RPMI7951 (cell line): ENCODE measurements at regions not wholly inside any gene's neighbourhood (a gene's known extent, or its start where the extent isn't known, plus 50 kb on each side); places are given as distances from the start of the nearest gene placed in this dataset.
"Not testable (repeated sequence)": the region's sequence is repeated elsewhere in the genome, so short reads cannot be mapped to it uniquely, and the experiment has no call there.

Experiments
- DNase-seq: peaks from one replicate; pipeline ENCODE4 v3.0.0-alpha.2; 2012; ENCODE audit warnings: low read depth

DNA sequence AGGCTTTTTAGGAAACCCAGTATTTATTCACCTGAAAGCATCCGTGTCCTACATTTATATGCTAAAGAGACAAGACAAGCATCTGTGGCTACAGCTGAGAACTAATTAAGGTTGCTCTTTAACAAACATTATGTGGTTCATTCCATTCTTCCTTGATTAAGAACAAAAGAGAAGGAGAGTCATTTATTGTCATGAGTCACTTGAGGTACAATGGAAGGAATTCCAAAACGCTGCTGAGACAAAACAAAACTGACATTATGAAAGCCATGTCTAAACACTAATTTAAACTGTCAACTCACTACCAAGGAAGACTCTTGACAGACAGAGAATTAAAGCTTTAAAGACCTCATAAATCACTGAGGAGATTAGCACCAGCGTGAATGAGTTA lies 214.4 kb downstream of the BMP4 start:
- DNase-seq, result peak; percentile 12

DNA sequence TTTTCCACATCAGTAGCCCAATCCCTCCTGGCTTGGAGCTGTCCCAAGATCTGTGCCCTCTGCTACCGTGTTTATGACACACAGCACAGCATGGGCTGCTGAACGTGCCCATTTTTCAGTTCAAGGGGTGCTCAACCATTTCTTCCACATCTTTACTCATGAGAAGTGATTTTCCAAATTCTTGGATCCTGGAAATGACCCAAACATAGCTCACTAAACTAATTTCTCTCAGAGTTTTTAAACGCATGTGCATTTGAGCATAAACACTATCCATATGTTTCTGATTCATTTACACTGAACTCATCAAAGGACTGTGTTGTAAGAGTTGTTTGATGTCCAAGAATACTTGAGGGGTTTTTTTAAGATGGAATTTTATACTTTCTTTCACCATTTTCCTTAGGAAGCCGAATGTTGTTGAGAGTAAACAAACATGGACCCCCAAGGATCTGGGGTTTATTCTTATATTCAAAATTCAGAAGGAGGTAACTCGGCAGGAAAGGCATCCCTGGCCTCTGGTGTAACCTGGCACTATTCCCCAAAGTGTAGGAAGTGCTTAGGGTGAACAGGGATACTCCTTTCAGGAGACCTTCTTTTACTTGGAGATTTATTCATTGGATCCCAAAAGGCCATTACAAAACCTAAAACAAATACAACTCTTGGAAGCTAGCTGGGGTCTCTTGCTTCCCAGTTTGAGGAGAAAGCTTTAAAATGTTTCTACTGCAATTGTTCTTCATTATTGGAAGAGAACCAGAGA lies 215.0 kb downstream of the BMP4 start:
- peak; percentile 35 for DNase-seq

DNA sequence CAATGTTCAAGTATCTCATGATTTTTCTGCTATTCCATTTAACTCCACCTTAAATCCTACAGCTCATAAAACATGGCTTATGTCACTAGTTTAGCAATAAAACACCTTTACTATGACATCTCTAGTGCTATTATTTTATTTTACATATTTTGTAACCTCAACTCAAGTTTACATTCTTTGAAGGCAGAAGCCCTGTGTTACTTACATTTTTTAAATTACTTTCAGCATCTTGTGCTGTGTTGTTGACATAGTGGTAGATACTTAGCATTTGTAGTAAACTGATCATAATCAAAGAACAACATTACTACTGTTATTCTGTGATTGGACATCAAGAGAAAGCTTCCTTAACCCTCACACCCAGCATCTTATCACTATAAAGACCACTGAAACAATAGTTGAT lies 216.1 kb downstream of the BMP4 start:
- DNase-seq, result no peak

DNA sequence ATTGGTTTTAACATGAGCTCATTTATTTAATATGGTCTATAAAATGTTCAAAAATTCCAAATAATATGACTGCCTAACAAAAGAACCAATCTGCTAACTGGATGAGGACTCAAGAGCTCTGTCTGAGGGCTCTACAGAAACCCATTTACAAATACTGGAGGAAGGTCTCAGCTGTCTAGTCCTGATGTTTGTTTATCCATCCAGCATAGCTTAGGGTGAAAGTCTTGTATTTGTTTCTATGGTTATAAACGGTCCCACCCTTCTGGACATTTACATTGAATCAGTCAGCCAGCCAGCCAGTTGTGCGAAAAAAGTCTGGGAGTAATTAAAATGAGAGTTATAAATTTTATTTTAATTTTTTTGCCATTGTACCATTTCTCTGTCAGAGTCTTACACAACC lies 220.7 kb downstream of the BMP4 start:
- DNase-seq, result no peak

DNA sequence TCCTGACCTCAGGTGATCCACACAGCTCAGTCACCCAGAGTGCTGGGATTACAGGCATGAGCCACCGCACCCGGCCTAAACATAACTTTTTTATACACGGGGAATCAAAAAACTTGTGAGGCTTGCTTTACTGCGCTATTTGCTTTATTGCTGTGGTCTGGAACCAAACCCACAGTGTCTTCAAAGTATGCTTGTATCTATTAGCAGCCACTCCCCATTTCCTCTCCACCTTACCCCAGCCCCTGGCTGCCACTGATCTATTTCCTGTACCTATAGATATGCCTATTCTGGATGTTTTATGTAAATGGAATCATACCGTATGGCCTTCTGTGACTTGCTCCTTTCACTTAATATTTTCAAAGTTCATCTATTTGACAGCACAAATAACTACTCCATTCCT lies 233.4 kb downstream of the BMP4 start:
- no peak for DNase-seq

DNA sequence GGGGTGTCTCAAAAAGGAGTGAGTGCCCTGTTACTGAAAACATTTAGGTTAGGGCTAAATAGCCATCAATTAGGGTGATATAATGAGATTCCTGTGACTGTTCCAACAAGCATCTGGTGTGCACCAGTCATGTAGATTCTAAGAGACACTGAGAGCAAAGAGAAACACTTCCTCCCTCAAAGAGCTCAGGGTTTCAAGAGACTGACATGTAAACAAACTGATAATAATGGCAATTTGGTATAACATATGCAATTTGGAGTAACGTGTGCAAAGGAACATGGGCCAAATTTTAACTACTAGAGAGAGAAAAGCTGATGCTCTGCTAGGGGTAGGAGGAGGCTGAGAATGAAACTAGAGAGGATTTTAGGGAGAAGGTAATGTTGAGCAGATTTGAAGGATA lies 237.1 kb downstream of the BMP4 start:
- no peak for DNase-seq

DNA sequence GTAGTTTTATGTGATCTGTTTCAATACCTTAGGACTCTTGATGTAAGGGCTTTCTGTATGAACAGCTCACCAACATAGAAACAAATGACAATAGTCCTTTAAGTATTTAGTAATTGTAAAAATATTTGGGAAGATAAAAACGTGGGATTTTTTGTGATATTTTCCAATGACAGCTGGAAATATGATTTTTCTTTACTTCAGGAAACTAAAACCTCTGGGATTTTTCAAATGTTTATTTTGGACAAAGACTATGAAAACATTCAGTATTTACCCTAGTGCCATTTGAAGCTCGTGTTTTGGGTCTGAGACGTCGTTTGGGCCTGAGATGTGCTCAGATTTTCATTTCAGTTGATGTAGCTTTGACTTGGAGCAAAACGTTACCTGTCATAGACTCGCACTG lies 240.0 kb downstream of the BMP4 start:
- no peak for DNase-seq

DNA sequence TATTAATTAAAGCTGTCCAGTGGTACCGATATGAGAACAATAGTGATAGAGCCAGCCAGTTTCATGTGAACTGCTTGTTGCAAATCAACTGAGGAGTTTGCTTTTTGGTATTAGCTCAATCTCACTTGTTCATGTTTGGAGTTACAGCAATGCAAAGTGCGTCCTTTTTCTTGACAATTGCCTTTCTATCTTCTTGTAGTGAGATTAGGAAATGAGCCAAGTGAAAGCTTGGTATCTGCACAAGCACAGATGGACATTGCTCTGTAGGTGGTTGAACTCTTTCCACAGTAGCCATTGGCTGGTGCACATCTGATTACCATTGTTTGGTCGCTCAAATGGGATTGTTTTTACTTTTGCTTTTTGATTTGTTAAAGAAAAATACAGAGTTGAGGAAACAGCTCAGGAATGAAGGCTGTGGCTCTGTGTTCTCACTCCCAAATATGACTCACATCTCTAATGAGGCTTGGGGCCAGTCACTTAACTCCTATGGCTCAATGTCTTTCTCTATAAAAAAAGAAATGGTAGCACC lies 241.4 kb downstream of the BMP4 start:
- DNase-seq, result peak; percentile 70

DNA sequence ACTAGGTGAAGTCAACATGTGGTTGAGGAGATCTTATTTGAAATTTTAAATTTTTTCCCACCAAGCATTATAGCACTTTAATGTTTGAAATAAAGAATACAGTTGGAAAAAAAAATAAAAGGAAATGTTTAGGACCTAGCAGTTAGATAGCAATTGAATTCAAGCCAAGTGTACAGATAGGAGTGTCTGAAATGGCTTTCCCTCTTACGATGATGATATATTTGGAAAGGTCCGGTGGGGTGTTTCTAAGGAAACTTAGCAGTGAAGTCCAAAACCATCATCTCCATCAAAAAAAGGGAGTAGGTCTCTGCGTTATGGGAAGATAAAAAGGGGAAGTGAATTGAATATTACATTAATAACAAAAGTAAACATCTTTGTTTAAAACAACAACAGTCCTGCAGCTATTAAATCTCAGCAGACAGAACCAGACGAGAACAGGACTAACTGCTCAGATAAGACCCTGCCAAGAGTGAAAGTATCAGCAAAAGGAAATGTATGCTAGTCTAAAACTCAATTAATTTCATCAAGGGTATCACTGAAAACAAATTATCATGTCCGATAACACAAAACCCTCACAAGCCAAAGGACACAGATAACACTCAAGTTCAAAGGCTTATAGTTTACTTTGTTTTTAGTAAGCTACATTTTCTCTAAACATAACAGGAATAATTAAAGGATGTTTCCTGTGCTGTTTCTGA lies 242.0 kb downstream of the BMP4 start:
- no peak for DNase-seq

DNA sequence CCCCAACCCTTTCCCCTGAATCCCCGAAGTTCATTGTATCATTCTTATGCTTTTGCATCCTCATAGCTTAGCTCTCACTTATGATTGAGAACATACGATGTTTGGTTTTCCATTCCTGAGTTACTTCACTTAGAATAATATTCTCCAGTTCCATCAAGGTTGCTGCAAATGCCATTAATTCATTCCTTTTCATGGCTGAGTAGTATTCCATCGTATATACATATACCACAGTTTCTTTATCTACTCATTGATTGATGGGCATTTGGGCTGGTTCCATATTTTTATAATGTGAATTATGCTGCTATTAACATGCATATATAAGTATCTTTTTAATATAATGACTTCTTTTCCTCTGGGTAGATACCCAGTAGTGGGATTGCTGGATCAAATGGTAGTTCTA lies 243.7 kb downstream of the BMP4 start:
- DNase-seq, result not testable (repeated sequence)

DNA sequence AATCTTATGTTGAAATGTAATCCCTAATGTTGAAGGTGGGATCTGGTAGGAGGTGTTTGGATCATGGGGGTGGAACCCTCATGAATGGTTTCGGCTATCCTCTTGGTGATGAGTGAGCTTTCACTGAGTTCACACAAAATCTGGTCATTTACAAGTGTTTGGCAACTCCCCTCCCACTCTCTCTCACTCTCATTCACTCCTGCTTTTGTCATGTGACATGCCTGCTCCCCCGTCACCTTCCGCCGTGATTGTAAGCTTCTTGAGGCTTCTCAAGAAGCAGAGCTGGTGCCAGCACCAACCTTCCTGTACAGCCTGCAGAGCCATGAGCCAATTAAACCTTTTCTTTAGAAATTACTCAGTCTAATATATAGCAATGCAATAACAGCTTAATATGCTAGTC lies 245.4 kb downstream of the BMP4 start:
- DNase-seq, result no peak

DNA sequence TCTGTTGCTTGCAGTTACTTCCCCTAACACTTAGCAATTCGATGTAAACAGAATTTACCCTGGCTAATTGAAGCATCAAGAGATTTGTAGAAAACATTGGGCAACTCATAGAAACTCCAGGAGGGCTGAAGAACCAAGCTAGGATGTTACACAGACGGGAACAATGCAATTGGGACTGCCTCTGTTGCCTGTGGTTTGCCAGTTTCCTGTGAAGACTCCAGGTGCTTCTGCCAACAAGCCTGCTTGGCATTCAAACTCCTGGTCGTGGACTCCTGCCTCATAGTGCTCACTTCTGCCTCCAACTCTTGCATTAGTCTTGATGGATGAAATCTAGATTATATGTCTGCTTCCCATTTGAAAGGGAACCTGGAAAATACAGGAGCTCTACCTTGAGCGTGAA lies 246.0 kb downstream of the BMP4 start:
- DNase-seq, result no peak

DNA sequence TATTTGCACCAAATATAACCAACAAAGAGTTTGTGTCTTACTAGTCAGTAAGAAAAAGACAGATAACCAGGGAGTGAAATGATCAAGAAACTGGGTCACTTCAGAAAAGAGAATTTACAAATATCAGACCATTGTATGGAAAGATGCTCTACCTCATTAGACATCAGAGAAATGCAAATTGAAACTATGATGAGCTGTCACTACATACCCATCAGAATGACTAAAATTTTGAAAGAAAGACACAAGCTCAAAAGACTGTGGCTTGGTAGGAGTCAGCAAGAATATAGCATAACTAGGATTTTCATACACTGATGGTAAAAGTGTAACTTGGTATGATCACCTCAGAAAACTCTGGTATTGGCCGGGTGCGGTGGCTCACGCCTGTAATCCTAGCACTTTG lies 247.2 kb downstream of the BMP4 start:
- no peak for DNase-seq

DNA sequence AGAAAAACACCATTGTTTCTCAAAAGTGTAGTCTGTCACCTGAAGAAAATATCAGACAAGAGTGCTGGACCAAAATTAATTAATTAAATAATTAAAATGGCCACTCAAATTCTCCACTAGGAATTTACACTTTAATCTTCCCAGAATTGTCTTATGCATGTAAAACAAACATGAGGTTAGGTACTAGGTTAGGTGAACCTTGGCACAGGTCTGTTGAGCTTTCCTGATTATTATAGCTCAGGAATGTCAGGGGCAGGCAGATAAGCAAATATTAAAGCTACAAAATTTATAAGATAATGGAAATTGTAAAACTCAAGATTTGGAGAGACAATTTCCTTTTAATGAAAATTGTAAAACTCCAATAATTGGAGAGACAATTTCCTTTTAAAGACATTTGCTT lies 253.2 kb downstream of the BMP4 start:
- no peak for DNase-seq

DNA sequence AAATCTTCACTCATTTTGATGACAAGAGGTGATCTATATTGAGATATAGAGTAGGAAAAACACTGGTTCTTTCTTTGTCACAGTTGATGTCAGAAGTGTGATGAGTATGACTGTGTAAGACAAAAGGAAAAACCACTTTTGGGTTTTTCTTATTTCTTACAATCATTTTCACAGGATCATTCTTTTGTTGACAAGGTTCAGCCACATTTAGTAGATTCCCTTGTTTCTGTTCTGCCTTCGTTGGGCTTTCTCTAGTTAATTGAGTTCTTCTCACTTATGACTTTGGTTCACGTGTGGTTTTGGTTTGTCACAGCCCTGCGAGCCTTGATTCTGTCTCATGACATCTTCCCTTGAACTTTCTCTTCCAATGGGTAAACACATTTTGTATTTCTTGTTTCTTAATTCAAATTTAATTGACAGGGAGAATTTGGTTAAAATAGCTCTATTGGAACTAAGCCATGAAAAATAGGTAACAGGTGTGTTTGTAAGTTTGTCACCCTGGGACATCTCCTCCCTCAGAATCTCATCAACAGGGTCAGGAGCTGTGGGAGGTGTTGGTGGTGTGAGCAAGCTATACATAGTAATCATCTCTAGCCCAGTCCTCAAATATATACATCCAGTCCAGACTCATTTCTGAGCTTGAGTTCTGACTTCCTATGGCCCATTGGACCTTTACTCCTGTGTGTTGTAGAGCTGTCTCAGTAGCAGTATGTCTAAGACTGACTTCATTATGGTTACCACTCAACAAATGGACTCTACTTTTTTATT lies 255.3 kb downstream of the BMP4 start:
- no peak for DNase-seq

DNA sequence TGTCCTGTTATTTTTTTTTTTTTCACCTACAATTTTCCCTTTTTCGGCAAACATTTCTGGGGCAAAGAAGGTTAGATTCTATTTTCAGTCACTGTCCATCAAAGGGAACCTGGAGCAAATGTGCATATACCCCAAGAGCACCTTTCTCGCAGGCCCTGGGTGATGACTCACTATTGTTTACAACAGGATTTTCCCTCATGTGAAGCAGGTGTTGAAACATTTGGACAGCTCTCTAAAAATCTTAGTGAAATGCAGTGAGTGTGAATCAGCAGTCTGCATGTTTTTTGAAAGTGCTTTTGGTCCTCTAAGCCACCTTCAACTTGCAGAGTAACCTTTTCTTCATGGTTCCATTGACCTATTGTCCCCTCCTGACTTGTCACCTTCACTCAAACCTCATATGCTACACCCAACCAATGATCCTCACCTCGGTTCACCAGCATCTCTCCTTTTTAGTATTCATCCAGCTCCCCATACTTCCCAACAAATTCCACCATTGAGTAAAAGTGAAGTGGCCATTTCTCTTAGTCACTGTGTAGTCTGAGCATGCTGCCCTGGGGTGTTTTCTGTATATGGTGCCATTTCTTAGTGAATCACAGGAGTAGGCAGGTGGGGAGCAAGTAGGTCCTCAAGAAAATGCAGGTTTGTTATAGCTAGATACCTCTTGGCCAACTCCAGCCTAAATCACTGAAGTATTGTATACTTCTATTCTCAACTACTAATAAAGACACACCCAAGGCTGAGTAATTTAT lies 260.2 kb downstream of the BMP4 start:
- peak; percentile 3 for DNase-seq

DNA sequence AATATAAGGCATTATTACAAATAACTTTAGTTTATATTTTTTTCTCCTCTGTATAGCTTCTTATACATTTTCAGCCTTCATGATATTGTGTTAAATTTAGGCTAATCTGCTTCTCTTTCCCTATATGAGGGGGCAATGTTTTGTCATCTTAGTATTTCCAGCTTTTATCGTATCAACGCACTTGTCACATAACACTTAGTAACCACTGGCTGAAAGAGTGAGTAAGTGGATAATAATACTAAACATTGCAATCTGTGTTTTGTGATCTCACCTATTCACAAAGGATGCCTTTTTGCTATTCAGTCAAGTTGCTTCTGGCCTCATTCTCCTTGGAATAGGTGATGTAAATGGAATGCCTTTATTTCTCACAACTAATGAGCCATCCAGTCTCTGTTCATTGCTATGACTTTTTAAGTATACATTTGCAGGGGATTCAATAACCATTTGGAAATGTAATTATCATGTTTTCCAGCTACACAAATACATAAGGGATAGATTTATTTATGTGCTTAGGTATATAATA lies 260.9 kb downstream of the BMP4 start:
- no peak for DNase-seq

DNA sequence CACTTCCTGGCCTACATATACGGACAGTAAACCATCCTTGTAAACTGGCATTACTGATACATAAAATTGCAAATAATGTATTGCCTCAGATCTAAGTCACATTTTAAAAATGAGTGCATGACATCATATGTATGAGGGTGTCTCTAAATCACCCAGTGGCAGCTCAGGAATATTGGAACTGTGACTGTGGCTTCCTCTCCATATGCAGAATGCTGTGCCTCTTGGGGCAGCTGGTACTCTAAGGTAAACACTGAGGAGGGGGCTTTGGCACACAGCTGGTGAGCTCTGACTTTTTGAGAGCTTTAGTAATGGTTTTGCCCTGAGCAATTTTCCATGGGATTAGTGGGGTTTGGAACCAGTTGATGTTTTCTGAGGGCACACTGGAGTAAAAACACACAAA lies 263.7 kb downstream of the BMP4 start:
- no peak for DNase-seq

DNA sequence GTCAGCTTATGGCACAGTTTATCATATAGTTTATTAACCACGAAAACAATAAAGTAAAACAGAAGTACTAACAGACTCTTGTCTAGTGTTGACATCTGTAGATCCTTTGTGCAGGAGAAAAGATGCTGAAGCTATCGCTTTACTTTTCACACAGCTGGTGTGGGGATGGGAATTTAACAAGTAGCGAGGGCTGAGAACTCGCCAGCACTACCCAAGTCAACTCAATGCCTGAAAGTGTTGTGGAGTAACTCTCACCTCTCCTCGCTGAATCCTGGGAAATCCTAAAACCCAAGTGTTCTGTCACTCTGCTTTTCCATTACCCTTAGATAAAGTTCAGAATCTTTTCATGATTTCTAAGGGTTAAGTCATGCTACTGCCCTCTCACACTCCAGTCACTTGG lies 264.2 kb downstream of the BMP4 start:
- no peak for DNase-seq

DNA sequence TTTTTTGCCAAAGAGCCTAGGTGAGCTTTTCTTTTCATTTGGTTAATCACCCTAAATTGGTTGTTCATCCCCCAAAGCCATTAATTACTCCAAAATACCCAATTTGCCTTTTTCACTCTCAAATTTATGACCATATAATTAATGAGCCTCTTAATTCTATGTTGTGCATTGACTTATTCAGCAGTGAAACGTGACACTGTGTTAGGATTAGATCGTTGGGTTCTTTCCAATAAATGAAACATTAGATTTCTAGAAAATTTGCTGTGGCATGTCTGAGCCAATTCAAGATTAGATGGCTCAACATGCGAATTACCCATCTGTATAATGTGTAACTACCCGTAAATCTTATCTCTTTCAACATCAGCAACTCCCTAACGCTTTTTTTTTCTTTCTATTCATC lies 273.4 kb downstream of the BMP4 start:
- no peak for DNase-seq

DNA sequence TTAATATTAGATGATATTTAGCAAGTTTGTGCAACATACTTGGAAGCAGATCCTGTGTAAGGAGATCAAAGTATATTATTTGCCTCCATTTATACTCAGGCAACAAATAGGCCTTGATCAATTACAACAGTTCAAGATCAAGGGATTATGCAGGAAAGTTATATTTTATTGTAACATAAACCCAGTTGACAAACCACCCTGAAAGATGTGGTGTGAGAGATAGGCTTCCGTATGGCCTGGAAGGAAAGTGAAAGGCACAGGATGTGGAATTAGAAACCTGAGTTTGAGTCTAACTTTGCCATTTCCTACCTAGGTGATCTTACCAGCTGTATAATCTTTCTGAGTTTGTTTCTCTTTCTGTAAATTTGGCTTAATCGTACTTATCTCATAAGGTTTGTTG lies 284.1 kb downstream of the BMP4 start:
- DNase-seq, result no peak

DNA sequence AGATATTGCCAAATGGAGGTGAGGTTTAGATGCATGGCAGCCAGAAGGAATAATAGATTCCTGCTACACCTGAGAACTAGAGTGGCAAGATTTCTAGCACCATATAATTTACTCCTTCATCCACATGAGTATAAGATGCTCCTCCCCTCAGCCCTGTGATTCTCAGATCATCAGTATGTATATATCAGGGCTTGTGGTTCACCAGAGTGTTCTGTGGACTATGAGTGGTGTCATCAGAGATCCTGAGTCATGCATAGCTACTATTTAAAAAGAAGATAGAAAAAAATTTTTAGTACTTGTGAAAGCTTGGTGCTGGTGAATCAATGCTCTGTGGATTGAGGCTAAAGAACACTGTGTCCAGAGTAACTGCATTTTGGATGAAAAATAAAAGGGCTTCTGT lies 285.9 kb downstream of the BMP4 start:
- peak; percentile 51 for DNase-seq
